ENCODE measurements at regions not wholly inside any gene's neighbourhood (a gene's known extent, or its start where the extent isn't known, plus 50 kb on each side); places are given as distances from the start of the nearest gene placed in this dataset.
A peak's percentile ranks its signal among the peaks of the same experiment; 100 is the strongest.

DNA sequence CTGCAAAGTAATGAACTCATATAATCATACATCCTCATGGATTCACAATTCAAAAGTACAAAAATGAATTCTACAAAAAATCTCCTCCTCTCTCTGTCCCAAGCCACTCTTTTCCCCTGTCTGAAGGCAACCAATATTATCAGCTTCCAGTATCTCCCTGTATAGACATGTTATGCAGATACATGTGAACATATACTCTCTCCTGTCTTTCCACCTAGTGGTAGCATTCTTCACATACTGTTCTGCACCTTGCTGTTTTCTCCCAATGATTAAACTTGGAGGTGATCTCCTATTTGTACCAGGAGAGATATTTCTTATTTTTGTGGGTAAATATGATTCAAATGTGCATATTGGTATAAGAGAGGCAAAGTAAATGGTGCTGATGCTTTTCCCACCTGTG is 416.4 kb downstream of the EPM2A start:
- DNase-seq (ENCODE audit: extremely low spot score, insufficient read length, low read depth) (no peak), FAIRE-seq (no peak)

DNA sequence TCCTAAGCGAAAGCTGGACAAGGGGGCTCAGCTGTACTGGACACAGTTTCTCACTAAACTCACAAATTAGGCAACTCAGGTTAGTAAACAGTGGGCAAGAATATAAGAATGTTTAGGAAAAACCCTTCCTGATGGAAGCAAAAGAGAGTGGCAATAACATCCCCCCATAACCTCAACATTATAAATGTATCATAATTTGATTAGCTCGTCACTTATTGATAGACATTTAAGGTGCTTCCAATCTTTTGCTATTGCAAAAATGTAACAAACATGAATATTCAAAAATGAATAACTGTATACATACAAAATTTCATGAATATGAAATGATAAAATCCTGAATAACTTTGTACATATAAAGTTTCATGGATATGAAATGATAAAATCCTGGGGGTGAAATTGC is 415.7 kb downstream of the EPM2A start:
- DNase-seq (ENCODE audit: extremely low spot score, insufficient read length, low read depth) (no peak), FAIRE-seq (no peak)

DNA sequence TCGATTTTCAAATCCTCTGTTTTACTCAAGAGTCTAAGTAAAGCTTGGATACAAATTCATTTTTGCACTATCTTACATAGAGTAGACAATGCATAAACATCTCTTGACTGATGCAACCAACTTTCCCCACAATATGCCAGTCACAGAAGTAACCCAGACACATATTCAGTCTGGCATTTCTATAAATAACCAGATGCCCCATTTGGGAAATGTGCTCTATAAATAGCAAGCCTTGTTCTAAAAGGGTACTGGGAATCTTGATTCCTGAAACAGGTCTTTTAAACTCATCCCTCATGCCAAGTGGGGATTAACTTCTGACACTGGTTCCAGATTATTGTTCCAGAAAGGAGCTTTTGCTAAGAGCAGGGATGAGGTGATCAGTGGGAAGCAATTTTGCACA is 411.7 kb downstream of the EPM2A start:
- no peak for DNase-seq (ENCODE audit: extremely low spot score, insufficient read length, low read depth)

DNA sequence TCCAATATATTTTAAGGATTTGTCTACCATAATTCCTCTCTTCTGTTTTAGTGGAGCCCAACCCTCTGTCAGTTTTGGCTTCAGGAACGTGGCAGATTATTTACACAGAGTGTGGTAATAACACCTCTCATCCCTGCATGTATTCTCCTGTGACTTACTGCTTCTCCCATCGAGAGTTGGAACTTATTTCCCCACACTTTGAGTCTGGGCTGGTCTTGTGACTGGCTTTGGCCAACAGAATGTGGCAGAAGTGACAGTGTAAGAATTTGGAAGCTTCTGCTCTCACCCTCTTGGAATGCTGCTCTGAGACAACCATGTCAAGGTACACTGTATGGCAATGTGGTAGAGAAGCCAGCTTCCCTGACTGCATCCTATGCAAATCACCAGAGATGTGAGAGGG is 407.7 kb downstream of the EPM2A start:
- DNase-seq (ENCODE audit: extremely low spot score, insufficient read length, low read depth) (no peak), FAIRE-seq (no peak)

More for the DNA sequence above, 411.7 kb downstream of the EPM2A start:
- FAIRE-seq = no peak

DNA sequence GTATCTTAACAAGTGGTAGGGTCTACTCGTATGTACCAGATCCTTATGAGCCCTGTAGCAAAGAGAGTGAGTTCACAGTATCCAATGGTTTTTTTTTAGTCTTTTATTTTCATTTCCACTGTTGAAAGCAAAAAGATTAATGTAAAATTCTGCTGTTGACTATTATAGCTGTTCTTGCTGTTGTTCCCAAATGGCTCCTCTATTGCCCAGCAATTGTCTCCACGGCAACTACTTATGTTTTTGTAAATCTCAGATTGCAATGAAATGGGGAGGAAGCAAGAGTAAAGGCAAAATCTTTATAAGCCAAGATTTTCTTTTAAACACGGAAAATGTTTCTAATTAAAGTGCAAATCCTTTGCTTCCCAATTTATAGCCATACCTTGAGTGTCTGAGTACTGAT is 406.1 kb downstream of the EPM2A start:
- FAIRE-seq = no peak
- no peak for DNase-seq (ENCODE audit: extremely low spot score, insufficient read length, low read depth)

DNA sequence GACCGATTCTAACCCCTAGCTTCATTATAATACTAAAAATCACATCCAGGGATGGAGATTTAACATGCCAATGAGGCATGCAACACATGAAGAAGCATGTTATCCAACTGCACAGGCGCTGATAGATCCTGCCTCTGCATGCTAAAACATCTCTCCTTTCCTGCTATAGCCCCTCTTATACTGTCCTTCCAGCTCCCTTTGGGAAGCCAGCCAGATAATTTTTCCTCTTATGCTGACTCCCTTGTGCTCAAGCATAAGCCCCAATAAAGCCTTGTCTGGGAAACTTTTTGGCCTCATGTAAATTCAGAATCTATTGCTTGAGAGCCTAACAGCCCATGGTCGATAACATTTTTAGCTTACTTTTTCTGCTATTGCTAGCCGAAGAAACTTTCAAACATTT is 404.3 kb downstream of the EPM2A start:
- DNase-seq (ENCODE audit: extremely low spot score, insufficient read length, low read depth) (no peak), FAIRE-seq (no peak)

DNA sequence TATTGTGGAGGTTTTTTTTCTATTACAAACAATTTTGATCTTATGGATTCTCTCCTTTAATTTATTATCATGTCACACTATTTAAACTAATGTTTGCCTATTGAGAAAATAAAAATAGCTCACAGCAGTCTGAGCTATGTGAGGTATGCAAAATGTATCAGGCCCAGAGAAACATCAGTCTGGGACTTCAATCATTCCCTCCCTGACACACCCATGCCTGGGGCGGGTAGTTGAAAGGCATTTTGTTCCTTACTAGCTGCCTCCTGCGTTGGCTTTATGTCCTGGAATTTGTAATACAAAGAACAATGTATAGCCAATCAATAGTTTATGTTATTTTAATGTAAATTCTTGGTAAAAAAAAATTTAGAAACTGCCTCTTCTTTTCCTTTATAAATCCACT is 403.3 kb downstream of the EPM2A start:
- FAIRE-seq = no peak
- DNase-seq (ENCODE audit: extremely low spot score, insufficient read length, low read depth) = no peak

DNA sequence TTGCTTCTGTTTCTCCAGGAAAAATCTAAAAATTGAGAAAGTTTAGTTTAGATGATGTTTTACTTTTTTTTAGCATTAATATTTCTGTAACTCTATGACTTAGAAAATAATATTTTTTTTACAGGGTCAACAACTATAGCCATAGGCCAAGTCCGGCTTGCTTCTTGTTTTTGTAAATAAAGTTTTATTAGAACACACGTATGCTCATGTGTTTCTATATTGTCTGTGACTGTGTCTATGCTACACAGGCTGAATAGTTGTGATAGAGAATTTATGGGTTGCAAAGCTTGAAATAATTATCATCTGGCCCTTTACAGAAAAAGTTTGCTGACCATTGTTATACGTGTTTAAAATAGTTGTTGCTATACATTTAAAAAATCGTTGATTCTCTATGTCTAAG is 399.2 kb downstream of the EPM2A start:
- no peak for DNase-seq (ENCODE audit: extremely low spot score, insufficient read length, low read depth)
- no peak for FAIRE-seq

DNA sequence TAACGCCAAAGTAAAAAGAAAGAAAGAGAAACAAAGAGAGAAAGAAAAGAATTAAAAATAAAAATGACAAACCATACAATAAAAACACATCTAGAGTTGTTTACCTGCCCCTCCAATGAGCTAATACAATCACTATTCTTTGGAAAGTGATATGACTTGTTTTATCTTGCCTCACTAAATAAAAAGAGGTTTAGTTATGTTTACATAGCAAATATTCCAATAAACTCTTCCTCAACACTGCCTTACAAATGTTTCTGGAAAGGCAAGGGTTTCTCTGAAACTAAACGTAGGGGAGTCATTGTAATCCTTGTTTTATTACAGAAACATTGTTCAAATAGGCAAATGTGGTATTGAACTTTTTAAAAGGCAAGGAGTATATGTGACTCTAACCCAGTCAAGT is 396.2 kb downstream of the EPM2A start:
- DNase-seq (ENCODE audit: extremely low spot score, insufficient read length, low read depth) = no peak
- FAIRE-seq = no peak

DNA sequence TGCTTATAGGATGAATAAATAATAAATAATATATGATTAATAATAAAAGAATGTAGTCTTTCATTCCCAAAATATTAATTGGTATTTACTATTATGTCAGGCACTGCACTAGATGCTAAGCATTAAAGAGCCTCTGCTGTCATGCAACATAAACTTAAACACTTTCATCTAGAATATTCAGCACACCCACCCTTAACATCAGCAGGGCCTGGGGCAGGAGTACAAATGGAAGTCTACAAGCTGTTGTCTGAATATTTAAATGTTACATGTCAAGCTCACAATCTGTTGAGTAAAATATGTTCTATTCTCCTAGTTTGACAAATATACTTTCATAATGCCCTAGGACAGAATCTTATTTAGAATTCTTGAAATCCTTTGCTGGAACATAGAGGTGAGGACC is 395.1 kb downstream of the EPM2A start:
- DNase-seq (ENCODE audit: extremely low spot score, insufficient read length, low read depth) (no peak), FAIRE-seq (no peak)

DNA sequence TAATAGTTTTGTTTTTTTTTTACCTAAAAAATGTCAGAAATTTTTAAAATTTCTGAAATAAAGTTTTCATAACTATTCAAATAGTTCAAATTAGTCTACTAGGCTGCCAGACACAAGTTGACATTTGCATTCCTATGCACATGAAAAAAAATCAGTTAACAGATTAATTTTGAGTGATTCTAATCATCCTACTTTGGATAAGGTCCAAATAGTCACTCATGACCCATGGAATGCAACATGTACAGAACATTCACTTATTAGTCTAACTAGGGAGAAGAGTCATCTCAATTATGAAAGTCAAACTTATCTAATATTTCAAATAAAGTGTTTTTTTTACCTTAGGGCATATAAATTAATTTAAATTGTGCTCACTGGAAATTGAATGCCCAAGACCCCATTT is 390.2 kb downstream of the EPM2A start:
- DNase-seq (ENCODE audit: extremely low spot score, insufficient read length, low read depth) (no peak), FAIRE-seq (no peak)

DNA sequence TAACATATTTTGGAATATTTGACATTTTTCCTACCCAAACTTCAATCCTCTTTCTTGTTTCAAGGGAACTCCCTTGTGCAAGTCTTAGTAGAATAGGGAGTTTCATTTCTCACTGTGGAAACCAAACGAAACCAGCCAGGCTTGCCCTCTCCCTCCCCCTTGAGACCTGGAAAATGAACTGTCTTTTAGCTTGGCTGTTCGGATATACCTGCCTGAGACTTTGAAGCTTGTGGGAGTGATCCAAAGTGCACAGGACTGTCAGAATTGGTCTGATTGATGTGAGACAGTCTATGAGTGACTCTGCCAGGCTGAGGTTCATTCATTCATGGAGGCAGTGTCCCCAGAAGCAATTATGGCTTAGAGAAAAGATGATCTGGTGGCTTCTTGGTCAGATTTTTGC is 388.1 kb downstream of the EPM2A start:
- FAIRE-seq (peak; percentile 64), DNase-seq (ENCODE audit: extremely low spot score, insufficient read length, low read depth) (no peak)

DNA sequence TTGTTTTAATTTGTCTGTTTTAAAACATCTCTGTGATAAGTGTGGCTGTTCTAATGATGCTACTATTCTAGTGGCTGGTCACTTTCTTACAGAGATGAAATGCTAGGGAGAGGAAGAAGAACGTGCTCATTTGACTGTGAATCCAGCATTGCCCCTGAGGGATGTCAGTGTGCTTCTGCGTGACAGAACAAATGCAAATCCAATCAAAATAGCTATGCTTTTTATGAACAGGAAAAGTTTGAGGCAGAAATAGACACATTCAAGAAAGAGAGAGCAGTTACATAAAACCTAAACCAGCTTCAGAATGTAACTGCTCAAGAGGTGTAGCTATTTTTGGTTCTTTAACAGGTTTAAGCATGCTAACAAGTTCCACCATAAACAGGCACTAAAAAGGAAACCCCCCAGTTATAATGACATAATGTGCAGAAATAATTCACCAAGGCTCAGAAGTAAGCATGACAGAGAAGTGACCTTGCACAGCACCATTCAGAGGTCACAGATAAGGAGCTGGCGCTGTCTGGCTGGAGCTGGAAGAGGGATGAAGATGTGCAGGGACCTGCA is 385.3 kb downstream of the EPM2A start:
- peak; percentile 2 for DNase-seq (ENCODE audit: extremely low spot score, insufficient read length, low read depth)
- FAIRE-seq = peak; percentile 93

DNA sequence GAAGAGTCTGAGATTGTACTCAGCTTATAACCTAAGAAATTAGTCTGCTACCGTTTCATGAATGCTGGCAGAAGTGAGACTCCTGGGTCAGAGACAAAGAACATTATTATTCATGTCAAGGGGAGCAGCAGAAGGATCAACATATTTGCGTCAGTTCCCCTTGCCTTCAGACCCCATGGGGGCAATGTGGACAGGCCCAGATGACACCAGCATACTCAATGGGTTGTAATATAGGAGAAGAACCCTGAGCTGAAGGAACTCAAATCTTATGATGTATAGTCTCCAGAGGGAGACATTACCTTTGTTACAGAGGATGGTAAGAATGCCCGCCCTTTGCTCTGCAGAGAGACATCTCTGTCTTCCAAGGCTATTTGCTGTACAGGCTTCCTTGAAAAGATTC is 384.4 kb downstream of the EPM2A start:
- FAIRE-seq (no peak), DNase-seq (ENCODE audit: extremely low spot score, insufficient read length, low read depth) (no peak)

DNA sequence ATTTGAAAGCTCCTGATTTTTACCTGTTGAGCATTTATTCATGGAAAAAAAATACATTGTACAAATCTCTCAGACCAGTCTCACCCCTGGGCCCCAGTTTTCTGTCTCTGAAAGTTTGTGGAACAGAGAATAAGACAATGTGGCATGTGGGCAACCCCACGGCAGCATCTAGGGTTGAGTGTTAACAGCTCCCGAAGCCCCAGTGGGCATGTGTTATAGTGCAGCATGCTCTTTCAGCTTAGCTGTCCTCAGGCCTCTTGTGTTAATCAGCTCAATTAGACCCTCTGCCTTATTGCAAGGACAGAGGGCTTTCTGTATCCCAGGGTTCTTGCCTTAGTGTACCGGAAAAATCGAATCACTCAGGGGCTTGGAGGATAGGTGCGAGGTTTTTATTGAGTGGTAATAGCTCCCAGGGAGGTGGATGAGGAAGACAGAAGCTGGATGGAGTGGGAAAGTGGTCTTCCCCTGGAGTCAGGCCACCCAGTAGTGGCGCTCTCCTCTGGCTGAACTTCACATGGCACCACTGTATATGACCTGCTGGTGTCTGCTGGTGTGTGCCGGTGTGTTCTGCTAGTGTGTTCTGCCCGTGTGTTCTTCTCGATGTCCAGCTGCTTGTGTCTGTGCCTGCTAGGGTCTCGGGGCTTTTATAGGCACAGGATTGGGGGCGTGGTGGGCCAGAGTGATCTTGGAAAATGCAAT is 382.8 kb downstream of the EPM2A start:
- DNase-seq (ENCODE audit: extremely low spot score, insufficient read length, low read depth) (no peak), FAIRE-seq (no peak)

DNA sequence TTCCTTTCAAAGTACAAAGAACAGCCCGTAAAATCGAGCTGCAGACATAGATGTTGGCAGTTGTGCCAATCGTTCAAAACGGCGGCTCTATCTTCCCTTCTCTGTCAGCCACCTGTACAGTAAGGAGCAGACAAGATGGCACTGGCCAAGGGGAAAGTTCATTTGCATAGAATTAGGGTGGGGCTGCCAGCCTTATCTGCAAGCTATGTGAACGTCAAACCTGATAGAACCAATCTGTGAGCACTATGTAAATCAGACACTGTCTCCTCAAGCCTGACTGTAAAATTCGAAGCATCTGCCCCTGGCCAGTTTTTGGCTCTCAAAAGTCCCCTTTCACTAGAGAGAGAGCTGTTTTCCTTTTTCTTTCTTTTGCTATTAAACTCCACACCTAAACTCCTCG is 374.5 kb downstream of the EPM2A start:
- DNase-seq (ENCODE audit: extremely low spot score, insufficient read length, low read depth) = no peak
- FAIRE-seq = no peak

DNA sequence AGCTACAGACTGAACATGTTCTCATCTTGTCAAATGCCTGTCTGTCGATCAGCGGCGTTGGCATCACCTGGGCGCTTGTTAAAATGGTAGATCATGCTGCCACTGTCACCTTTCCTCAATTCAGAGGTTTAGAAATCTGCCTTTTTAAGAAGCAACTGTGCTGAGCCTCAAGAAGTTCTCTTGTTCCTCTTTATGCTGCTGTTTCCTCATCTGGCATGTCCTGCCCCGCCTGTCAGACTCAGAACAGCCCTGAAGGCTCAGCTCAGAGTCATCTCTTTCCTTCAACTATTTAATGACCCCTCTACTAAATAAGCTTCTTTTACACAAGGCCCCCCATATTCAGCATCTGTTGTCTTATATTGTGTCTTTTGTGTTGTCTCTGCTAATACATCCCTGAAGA is 368.2 kb downstream of the EPM2A start:
- no peak for DNase-seq (ENCODE audit: extremely low spot score, insufficient read length, low read depth)

DNA sequence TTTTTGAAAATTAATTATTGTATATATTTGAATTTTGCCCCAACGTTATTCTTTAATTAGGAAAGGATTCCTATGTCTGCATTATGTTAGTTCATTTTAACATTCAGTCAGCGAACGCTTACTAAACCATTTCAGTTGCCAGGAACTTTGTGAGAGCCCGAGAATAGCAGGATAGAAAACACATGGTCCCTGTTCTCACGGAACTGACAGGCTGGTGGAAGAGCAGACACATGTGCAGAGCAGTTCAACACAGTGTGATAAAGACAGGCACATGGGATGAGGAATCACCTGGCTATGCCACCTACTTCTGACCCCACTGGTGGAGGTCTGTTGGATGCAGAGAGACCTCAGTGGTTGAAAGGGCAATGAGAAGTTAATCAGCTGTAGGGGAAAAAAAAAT is 367.2 kb downstream of the EPM2A start:
- DNase-seq (ENCODE audit: extremely low spot score, insufficient read length, low read depth) = no peak
- no peak for FAIRE-seq

More for the DNA sequence above, 368.2 kb downstream of the EPM2A start:
- no peak for FAIRE-seq

DNA sequence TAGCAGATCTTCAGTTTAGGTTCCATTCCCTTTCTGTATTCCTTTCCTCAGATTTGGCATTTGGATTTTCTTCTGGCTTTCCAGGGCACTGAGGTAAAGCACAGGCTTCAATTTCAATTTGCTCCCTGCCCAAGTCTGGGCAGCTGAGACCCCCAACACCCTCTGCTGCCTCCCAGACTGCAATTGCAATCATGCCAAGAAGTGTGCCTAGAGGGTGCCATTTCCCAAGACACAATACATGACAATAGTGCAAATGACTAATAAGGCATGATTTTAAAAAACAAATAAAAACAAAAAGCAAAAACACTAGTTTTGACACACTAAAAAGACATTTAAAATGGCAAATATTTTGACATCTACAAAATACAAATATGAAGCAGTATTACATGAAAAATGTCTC is 364.8 kb downstream of the EPM2A start:
- FAIRE-seq (no peak), DNase-seq (ENCODE audit: extremely low spot score, insufficient read length, low read depth) (no peak)

DNA sequence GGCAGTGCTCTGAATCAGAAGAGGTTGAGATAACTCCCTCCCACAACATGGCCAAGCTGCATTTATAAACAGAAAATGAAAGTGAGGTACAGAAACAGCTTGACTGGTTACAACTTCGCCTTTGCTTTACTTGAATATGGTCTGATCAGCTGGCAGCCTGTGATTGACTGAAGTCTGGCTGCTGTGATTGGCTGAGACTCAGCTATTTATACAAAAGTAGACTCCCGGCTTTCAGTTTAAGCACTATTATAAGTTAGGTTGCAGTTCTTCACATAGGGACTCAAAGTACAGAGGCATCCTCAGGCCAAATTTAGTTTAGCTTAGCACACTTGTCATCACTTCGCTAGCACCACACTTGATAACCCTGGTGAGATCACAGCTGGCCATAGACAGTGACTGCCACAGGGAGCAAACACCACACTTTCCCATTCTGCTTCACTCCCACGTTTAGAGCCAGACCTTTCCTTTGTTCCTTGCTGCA is 362.6 kb downstream of the EPM2A start:
- DNase-seq (ENCODE audit: extremely low spot score, insufficient read length, low read depth) = peak; percentile 3
- FAIRE-seq = peak; percentile 88

DNA sequence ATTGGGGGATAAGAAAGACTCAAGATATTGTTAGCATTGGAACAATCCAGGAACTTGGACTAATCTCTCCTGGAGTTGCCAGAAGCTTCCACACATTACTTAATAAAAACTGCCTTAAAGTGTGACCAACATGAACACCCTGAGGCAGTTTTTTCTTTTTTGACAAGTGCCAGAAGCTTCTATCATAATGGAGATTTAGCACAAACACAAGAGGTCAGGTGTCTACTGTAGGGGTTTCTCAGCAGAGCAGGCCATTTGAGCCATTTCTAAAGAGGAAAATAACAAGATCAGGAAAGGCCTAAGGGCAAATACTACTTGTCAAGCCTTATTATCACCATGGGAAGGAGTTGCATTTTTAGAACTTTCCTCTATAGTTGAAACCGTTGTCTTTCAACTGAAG is 361.5 kb downstream of the EPM2A start:
- no peak for FAIRE-seq
- DNase-seq (ENCODE audit: extremely low spot score, insufficient read length, low read depth) = no peak

DNA sequence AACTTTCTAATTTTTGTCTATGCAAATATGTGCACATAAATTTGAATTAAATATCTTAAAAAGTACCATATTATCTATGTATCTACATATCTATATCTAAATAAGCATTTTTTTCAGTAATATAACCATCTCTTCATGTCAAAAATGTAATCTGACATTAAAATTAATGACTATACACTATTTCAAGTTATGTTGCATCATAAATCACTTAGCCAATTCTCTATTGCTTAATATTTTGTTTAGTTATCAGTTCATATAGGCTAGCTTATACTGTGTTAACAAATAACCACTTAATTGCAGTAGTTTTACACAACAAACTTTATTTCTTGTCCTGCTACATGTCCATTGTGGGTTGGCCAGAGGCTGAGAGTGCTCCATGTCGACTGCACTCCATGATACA is 360.8 kb downstream of the EPM2A start:
- no peak for FAIRE-seq
- DNase-seq (ENCODE audit: extremely low spot score, insufficient read length, low read depth) = no peak
